Motor neuron (in vitro differentiated cells): ENCODE measurements at regions not wholly inside any gene's neighbourhood (a gene's known extent, or its start where the extent isn't known, plus 50 kb on each side); places are given as distances from the start of the nearest gene placed in this dataset.

ENCODE experiments used
- ATAC-seq, 8 experiments: fragments of 200-7000 bp; cut with Tn5 transposase; replicated peaks in 6 of 8; 2 replicates each; pipeline ENCODE4 v1.8.0; 2021; ENCODE audit warnings: mild to moderate bottlenecking in 8 of 8, moderate library complexity in 8 of 8
- H3K27ac ChIP-seq, 2 donors: fragments of 250-450 bp; sonication (Bioruptor Pico); 2 replicates each; pipeline ENCODE4 v1.9.0; 2021; ENCODE audit warnings: antibody characterized with exemption in 2 of 2, mild to moderate bottlenecking in 2 of 2, moderate library complexity in 1 of 2
- H3K4me1 ChIP-seq, 2 donors: fragments of 250-450 bp; sonication (Bioruptor Pico); replicated peaks in 1 of 2; 2 replicates each; pipeline ENCODE4 v1.6.1; 2021; ENCODE audit warnings: antibody characterized with exemption in 2 of 2, mild to moderate bottlenecking in 2 of 2, moderate library complexity in 1 of 2
- H3K4me3 ChIP-seq, 5 donors: fragments of 250-450 bp; sonication (Bioruptor Pico); 2 replicates each; pipeline ENCODE4 v1.9.0; 2021; ENCODE audit warnings: antibody characterized with exemption in 5 of 5, mild to moderate bottlenecking in 5 of 5, moderate library complexity in 4 of 5
- WGBS, 10 experiments: fragments of 450-650 bp; shearing (Covaris generic); methylation state at CpG; one replicate each; pipeline ENCODE4 v1.0.0; 2022; 5-methylcytosine and 5-hydroxymethylcytosine counted together
- in situ Hi-C, 9 experiments: fragments of 400-800 bp; cut with MboI; loops; one replicate each; pipeline ENCODE4 v1.15.0; 2021; ENCODE audit warnings: low sequenced_read_pairs in 9 of 9, low pct_unique_long_range_greater_than_20kb in 2 of 9; ENCODE audit not compliant: unreplicated experiment in 9 of 9

GRCh38 chr18:24631243-24632025, 171.0 kb downstream of the HRH4 start:
- no peak overlapping the region for H3K27ac ChIP-seq
- WGBS, 10 experiments = 3 to 90% (median 50%) methylated on average over 2 to 12 of the region's 21 CpGs; no CpG with 5 or more reads in 1 of the 10 experiments
- in situ Hi-C loops = no loop called here

GRCh38 chr18:24632158-24632988, 171.9 kb downstream of the HRH4 start:
- no peak overlapping the region for H3K4me3 ChIP-seq
- 68 to 100% (median 94%) methylated on average over 1 to 10 of the region's 15 CpGs; no CpG with 5 or more reads in 2 of the 10 experiments for WGBS, 10 experiments
- no peaks in the 10 kb centered on the region for H3K4me1 ChIP-seq
- ATAC-seq = no peak
- no peak overlapping the region for H3K27ac ChIP-seq
- in situ Hi-C loops = no loop called here

More at GRCh38 chr18:24631243-24632025, 171.0 kb downstream of the HRH4 start:
- H3K4me3 ChIP-seq = no peak overlapping the region
- ATAC-seq = peak in 3 of 8 experiments; percentile 66 to 86 (median 75)
- no peaks in the 10 kb centered on the region for H3K4me1 ChIP-seq

- peak in 5 of 8 experiments; percentile 76 to 96 (median 92) for ATAC-seq
- Histone ChIP-seq H3K27ac (no peak overlapping the region), H3K4me1 (no peaks in the 10 kb centered on the region), H3K4me3 (no peak overlapping the region)
- 33 to 100% (median 88%) methylated on average over 1 to 3 of the region's 3 CpGs; no CpG with 5 or more reads in 4 of the 10 experiments for WGBS, 10 experiments
- in situ Hi-C loops = no loop called here
These were observed 172.7 kb downstream of the HRH4 start for GRCh38 chr18:24633121-24633520.

- in situ Hi-C loops = no loop called here
- ATAC-seq = peak in 4 of 8 experiments; percentile 41 to 96 (median 78)
- 50 to 100% (median 77%) methylated on average over 1 to 4 of the region's 4 CpGs; no CpG with 5 or more reads in 2 of the 10 experiments for WGBS, 10 experiments
- Histone ChIP-seq H3K27ac (peak overlapping the region in 1 of 2 donors; percentile 39), H3K4me3 (no peak overlapping the region), H3K4me1 (peaks cover 11 to 13% of the 10 kb centered on the region in 2 donors)
These were observed 189.1 kb downstream of the HRH4 start for GRCh38 chr18:24649571-24649970.

- Histone ChIP-seq H3K4me3 (no peak overlapping the region), H3K4me1 (peaks cover 18 to 22% of the 10 kb centered on the region in 2 donors), H3K27ac (no peak overlapping the region)
- WGBS, 10 experiments = 0 to 100% (median 64%) methylated on average over 1 to 2 of the region's 2 CpGs; no CpG with 5 or more reads in 3 of the 10 experiments
- in situ Hi-C loops = no loop called here
- ATAC-seq = no peak
These were observed 191.0 kb downstream of the HRH4 start for GRCh38 chr18:24651434-24651833.

GRCh38 chr18:24656050-24656449, 195.6 kb downstream of the HRH4 start:
- no peak overlapping the region for H3K27ac ChIP-seq
- ATAC-seq = no peak
- in situ Hi-C loops = no loop called here
- no peak overlapping the region for H3K4me3 ChIP-seq
- H3K4me1 ChIP-seq = peaks cover 28 to 47% of the 10 kb centered on the region in 2 donors
- 7 to 80% (median 43%) methylated on average over 2 to 4 of the region's 4 CpGs for WGBS, 10 experiments

GRCh38 chr18:24656551-24657443, 196.4 kb downstream of the HRH4 start:
- Histone ChIP-seq H3K4me1 (peaks cover 28 to 54% of the 10 kb centered on the region in 2 donors), H3K4me3 (no peak overlapping the region), H3K27ac (peak overlapping the region in 1 of 2 donors; percentile 29)
- peak in 5 of 8 experiments; percentile 81 to 92 (median 88) for ATAC-seq
- in situ Hi-C loops = no loop called here
- 5 to 78% (median 47%) methylated on average over 1 to 6 of the region's 7 CpGs for WGBS, 10 experiments

GRCh38 chr18:24657444-24657842, 197.0 kb downstream of the HRH4 start:
- in situ Hi-C loops = no loop called here
- H3K4me1 ChIP-seq = peaks cover 28 to 57% of the 10 kb centered on the region in 2 donors
- ATAC-seq = peak in 1 of 8 experiments; percentile 4
- H3K27ac ChIP-seq = peak overlapping the region; percentile 29 to 57
- no peak overlapping the region for H3K4me3 ChIP-seq
- 63 to 100% (median 80%) methylated on average over 1 to 2 of the region's 7 CpGs; no CpG with 5 or more reads in 5 of the 10 experiments for WGBS, 10 experiments

GRCh38 chr18:24658302-24658701, 197.9 kb downstream of the HRH4 start:
- H3K4me1 ChIP-seq = peaks cover 28 to 57% of the 10 kb centered on the region in 2 donors
- no peak overlapping the region for H3K27ac ChIP-seq
- no peak overlapping the region for H3K4me3 ChIP-seq
- in situ Hi-C loops = no loop called here
- ATAC-seq = no peak
- WGBS, 10 experiments = 60 to 83% (median 80%) methylated on average over 1 of the region's 1 CpG; no CpG with 5 or more reads in 7 of the 10 experiments

GRCh38 chr18:24659827-24660720, 199.6 kb downstream of the HRH4 start:
- in situ Hi-C loops = no loop called here
- Histone ChIP-seq H3K4me1 (peaks cover 28 to 57% of the 10 kb centered on the region in 2 donors), H3K27ac (peak overlapping the region; percentile 57 to 60), H3K4me3 (no peak overlapping the region)
- ATAC-seq = peak in 7 of 8 experiments; percentile 16 to 74 (median 45)
- 3 to 100% (median 83%) methylated on average over 2 to 12 of the region's 21 CpGs for WGBS, 10 experiments

- WGBS, 10 experiments = 22 to 92% (median 72%) methylated on average over 1 of the region's 1 CpG; no CpG with 5 or more reads in 4 of the 10 experiments
- in situ Hi-C loops = no loop called here
- Histone ChIP-seq H3K4me1 (peaks cover 25 to 53% of the 10 kb centered on the region in 2 donors), H3K27ac (no peak overlapping the region), H3K4me3 (no peak overlapping the region)
- ATAC-seq = no peak
These were observed 200.5 kb downstream of the HRH4 start for GRCh38 chr18:24660956-24661355.
